MCF 10A (cell line): ENCODE measurements at regions not wholly inside any gene's neighbourhood (a gene's known extent, or its start where the extent isn't known, plus 50 kb on each side); places are given as distances from the start of the nearest gene placed in this dataset.

Experiments used
- BruUV-seq: library from RNA; stranded (reverse); fragments of 400-500 nt; replicated peaks from 2 replicates; lab custom pipeline; 2021; lab: Mats Ljungman, UMichigan
- CTCF ChIA-PET: fragments of 300-600 bp; sonication (Branson Sonifier 250); formaldehyde crosslinking; extraction: SDS; loops from one replicate; lab custom pipeline; 2021; ENCODE audit warnings: antibody characterized with exemption, inconsistent platforms; lab: Yijun Ruan, JAX
- POLR2A ChIA-PET: fragments of 300-600, 350-650 bp; sonication (Branson Sonifier 250); formaldehyde crosslinking; extraction: SDS; loops from one replicate; lab custom pipeline; 2020; ENCODE audit warnings: antibody characterized with exemption, inconsistent platforms; lab: Yijun Ruan, JAX
- DNase-seq: peaks from one replicate; pipeline ENCODE4 v3.0.0-alpha.2; 2018; ENCODE audit not compliant: unreplicated experiment
- H3K27ac Mint-ChIP-seq: one replicate; pipeline ENCODE4 v1.8.0; 2022; ENCODE audit warnings: mild to moderate bottlenecking, low read depth, mixed read lengths; ENCODE audit not compliant: unreplicated experiment
- H3K27me3 Mint-ChIP-seq: one replicate; pipeline ENCODE4 v1.8.0; 2022; ENCODE audit warnings: mixed read lengths; ENCODE audit not compliant: insufficient read depth, unreplicated experiment
- H3K36me3 Mint-ChIP-seq: one replicate; pipeline ENCODE4 v1.8.0; 2022; ENCODE audit warnings: mild to moderate bottlenecking, moderate library complexity, mixed read lengths; ENCODE audit not compliant: insufficient read depth, unreplicated experiment
- H3K4me1 Mint-ChIP-seq: one replicate; pipeline ENCODE4 v1.8.0; 2022; ENCODE audit warnings: mixed read lengths; ENCODE audit not compliant: insufficient read depth, unreplicated experiment
- H3K4me3 Mint-ChIP-seq: one replicate; pipeline ENCODE4 v1.8.0; 2022; ENCODE audit warnings: mild to moderate bottlenecking, moderate library complexity, mixed read lengths; ENCODE audit not compliant: unreplicated experiment
- H3K9me3 Mint-ChIP-seq: one replicate; pipeline ENCODE4 v1.8.0; 2022; ENCODE audit warnings: mixed read lengths; ENCODE audit not compliant: unreplicated experiment
- CTCF ChIP-seq: fragments of 200-600 bp; IDR thresholded peaks from one replicate; pipeline ENCODE4 v1.8.0; 2022; ENCODE audit warnings: antibody characterized with exemption, mild to moderate bottlenecking; ENCODE audit not compliant: unreplicated experiment
- intact Hi-C: fragments of 100-400 bp; cut with micrococcal nuclease; formaldehyde crosslinking; loops from 2 replicates; pipeline ENCODE4 v1.14.1; 2022

- H3K36me3 Mint-ChIP-seq: no peaks in the 10 kb centered on the region
Observed at GRCh38 chr2:149899390-149899789, 311.8 kb upstream of the MMADHC start.

GRCh38 chr2:149894760-149895159, 307.2 kb upstream of the MMADHC start:
- BruUV-seq: no TSS peak
- no peaks in the 10 kb centered on the region for H3K36me3 Mint-ChIP-seq
- no peak for DNase-seq
- intact Hi-C loops: no loop called here
- H3K27me3 Mint-ChIP-seq: peaks cover 5% of the 10 kb centered on the region
- POLR2A ChIA-PET: interaction anchor here (0.7 to 1.1 kb wide), 4 partner anchors 10 to 590 kb away, joined by 3 to 4 read pairs (median 4); no protein-coding TSS in a partner anchor
- no peaks in the 10 kb centered on the region for H3K4me1 Mint-ChIP-seq
- H3K9me3 Mint-ChIP-seq: no peaks in the 10 kb centered on the region
- H3K4me3 Mint-ChIP-seq: no peak overlapping the region
- no peak overlapping the region for H3K27ac Mint-ChIP-seq
- CTCF ChIA-PET: no interaction called here
- no peak for TF ChIP-seq CTCF

More at GRCh38 chr2:149899390-149899789, 311.8 kb upstream of the MMADHC start:
- DNase-seq: no peak
- no peak for TF ChIP-seq CTCF
- Mint-ChIP-seq H3K9me3 (no peaks in the 10 kb centered on the region), H3K4me1 (no peaks in the 10 kb centered on the region), H3K27me3 (no peaks in the 10 kb centered on the region), H3K27ac (no peak overlapping the region), H3K4me3 (no peak overlapping the region)
- intact Hi-C loops: no loop called here
- BruUV-seq: no TSS peak
- POLR2A ChIA-PET: no interaction called here
- CTCF ChIA-PET: interaction anchor here (0.7 kb wide), 2 partner anchors 8 to 101 kb away, joined by 3 read pairs; no protein-coding TSS in a partner anchor

- H3K27ac Mint-ChIP-seq: no peak overlapping the region
- BruUV-seq: no TSS peak
- no peaks in the 10 kb centered on the region for H3K36me3 Mint-ChIP-seq
- H3K9me3 Mint-ChIP-seq: no peaks in the 10 kb centered on the region
- intact Hi-C loops: no loop called here
- ChIA-PET CTCF (no interaction called here), POLR2A (interaction anchor here (0.7 to 1.1 kb wide), 3 partner anchors 9 to 591 kb away, joined by 3 to 4 read pairs (median 3); no protein-coding TSS in a partner anchor)
- peaks cover 11% of the 10 kb centered on the region for H3K27me3 Mint-ChIP-seq
- H3K4me1 Mint-ChIP-seq: no peaks in the 10 kb centered on the region
- DNase-seq: peak; percentile 8
- H3K4me3 Mint-ChIP-seq: no peak overlapping the region
- TF ChIP-seq CTCF: no peak
Observed at GRCh38 chr2:149894226-149894625, 306.7 kb upstream of the MMADHC start.

- BruUV-seq: no TSS peak
- H3K9me3 Mint-ChIP-seq: no peaks in the 10 kb centered on the region
- ChIA-PET POLR2A (interaction anchor here (0.9 kb wide), 1 partner anchor 9 kb away, joined by 4 read pairs; no protein-coding TSS in a partner anchor), CTCF (interaction anchor here (0.6 kb wide), 1 partner anchor 156 kb away, joined by 3 read pairs; no protein-coding TSS in a partner anchor)
- peaks cover 12% of the 10 kb centered on the region for H3K27me3 Mint-ChIP-seq
- H3K4me3 Mint-ChIP-seq: no peak overlapping the region
- no peaks in the 10 kb centered on the region for H3K4me1 Mint-ChIP-seq
- H3K27ac Mint-ChIP-seq: no peak overlapping the region
- no peaks in the 10 kb centered on the region for H3K36me3 Mint-ChIP-seq
- intact Hi-C loops: no loop called here
- no peak for TF ChIP-seq CTCF
- no peak for DNase-seq
Observed at GRCh38 chr2:149892563-149892962, 305.0 kb upstream of the MMADHC start.
